GM12878 (cell line): ENCODE measurements at regions not wholly inside any gene's neighbourhood (a gene's known extent, or its start where the extent isn't known, plus 50 kb on each side); places are given as distances from the start of the nearest gene placed in this dataset.

ENCODE experiments used
- ATAC-seq: fragments of 200-7000 bp; cut with Tn5 transposase; 3 replicates; pipeline ENCODE4 v1.9.1; 2020; ENCODE audit warnings: mild to moderate bottlenecking, moderate library complexity
- BruUV-seq: library from RNA; stranded (reverse); fragments of 400-500 nt; replicated peaks from 2 replicates; lab custom pipeline; 2021; lab: Mats Ljungman, UMichigan
- CTCF ChIA-PET: fragments of 300-600 bp; sonication (Branson Sonifier 250); formaldehyde crosslinking; extraction: SDS; loops from one replicate; lab custom pipeline; 2021; ENCODE audit warnings: inconsistent platforms; lab: Yijun Ruan, JAX
- POLR2A ChIA-PET: fragments of 350-600 bp; formaldehyde crosslinking; extraction: SDS; loops from one replicate; lab custom pipeline; 2021; ENCODE audit warnings: inconsistent platforms; lab: Charles Lee
- RAD21 ChIA-PET: fragments of 300-600 bp; sonication (Branson Sonifier 250); formaldehyde crosslinking; loops from one replicate; lab custom pipeline; 2023; ENCODE audit warnings: antibody characterized with exemption; ENCODE audit not compliant: unreplicated experiment; lab: Charles Lee
- SMC1A ChIA-PET: fragments of 300-600 bp; sonication (Branson Sonifier 250); formaldehyde crosslinking; loops from one replicate; lab custom pipeline; 2023; ENCODE audit not compliant: unreplicated experiment, uncharacterized antibody; lab: Charles Lee
- DNase-seq: peaks from one replicate; pipeline ENCODE4 v3.0.0-alpha.2; 2011; ENCODE audit warnings: low read depth, low spot score
- FAIRE-seq: peaks from 3 replicates; lab custom pipeline; 2011; peaks lifted over from hg19 to GRCh38; lab: Jason Lieb, UNC
- H2AFZ ChIP-seq: 2 replicates; pipeline ENCODE4 v1.6.0; 2011; ENCODE audit warnings: low read depth, low read length, control low read depth; ENCODE audit not compliant: control insufficient read depth
- H3K27ac ChIP-seq: 2 replicates; pipeline ENCODE4 v1.5.1; 2011; ENCODE audit warnings: control low read depth; ENCODE audit not compliant: control insufficient read depth, insufficient read depth
- H3K27me3 ChIP-seq, 2 experiments: replicated peaks in 1 of 2; 2 replicates each; pipeline versions ENCODE4 v1.6.0 to v1.6.1; 2011; ENCODE audit warnings: low read length in 1 of 2; ENCODE audit not compliant: control insufficient read depth in 2 of 2, insufficient read depth in 2 of 2
- H3K36me3 ChIP-seq, 2 experiments: 2 replicates each; pipeline ENCODE4 v1.5.1; 2011; ENCODE audit warnings: low read length in 1 of 2; ENCODE audit not compliant: control insufficient read depth in 2 of 2, insufficient read depth in 2 of 2
- H3K4me1 ChIP-seq: 2 replicates; pipeline ENCODE4 v1.6.1; 2011; ENCODE audit warnings: mild to moderate bottlenecking, low read length, moderate library complexity, mixed read lengths; ENCODE audit not compliant: control insufficient read depth, insufficient read depth
- H3K4me2 ChIP-seq: 2 replicates; pipeline ENCODE4 v1.6.0; 2011; ENCODE audit warnings: control low read depth; ENCODE audit not compliant: control insufficient read depth, insufficient read depth
- H3K4me3 ChIP-seq: fragments of 200-600 bp; sonication (generic); 2 replicates; pipeline ENCODE4 v1.5.1; 2016
- H3K79me2 ChIP-seq: 2 replicates; pipeline ENCODE4 v1.6.0; 2011; ENCODE audit warnings: low read length; ENCODE audit not compliant: control insufficient read depth, insufficient read depth
- H3K9ac ChIP-seq: 2 replicates; pipeline ENCODE4 v1.8.0; 2011; ENCODE audit warnings: low read length, control low read depth, mixed read lengths; ENCODE audit not compliant: control insufficient read depth, insufficient read depth
- H3K9me3 ChIP-seq: replicated peaks from 3 replicates; pipeline ENCODE4 v1.5.1; 2011; ENCODE audit warnings: mild to moderate bottlenecking, low read length; ENCODE audit not compliant: control insufficient read depth, insufficient read depth
- H4K20me1 ChIP-seq: 2 replicates; pipeline ENCODE4 v1.6.0; 2011; ENCODE audit not compliant: control insufficient read depth, insufficient read depth
- BCL3 ChIP-seq: IDR thresholded peaks from 2 replicates; pipeline ENCODE4 v1.6.1; 2011; ENCODE audit warnings: borderline replicate concordance, low read depth, mild to moderate bottlenecking, moderate library complexity, low read length; ENCODE audit not compliant: insufficient read depth, poor library complexity, severe bottlenecking
- CEBPB ChIP-seq, 2 experiments: fragments of 150-350 bp in 1 of 2; IDR thresholded peaks; 2 replicates each; pipeline ENCODE4 v1.6.1; 2012 to 2014; ENCODE audit warnings: low read depth in 2 of 2, low read length in 2 of 2, borderline replicate concordance in 1 of 2, inconsistent platforms in 1 of 2
- CEBPZ ChIP-seq: fragments of 150-350 bp; IDR thresholded peaks from 2 replicates; pipeline ENCODE4 v1.6.1; 2016; ENCODE audit warnings: low read depth, low read length
- CHD1 ChIP-seq: IDR thresholded peaks from 2 replicates; pipeline ENCODE4 v1.6.1; 2012; ENCODE audit warnings: low read depth, low read length, improper control_type of control experiment
- EED ChIP-seq: sonication (generic); IDR thresholded peaks from 2 replicates; pipeline ENCODE4 v1.6.1; 2016; ENCODE audit warnings: antibody characterized with exemption, low read depth
- GATAD2B ChIP-seq: fragments of 450-650 bp; conservative IDR thresholded peaks from 2 replicates; pipeline ENCODE4 v1.6.1; 2017; ENCODE audit warnings: low read depth, mild to moderate bottlenecking, moderate library complexity
- HDAC6 ChIP-seq: fragments of 200-600 bp; sonication (generic); IDR thresholded peaks from one replicate; pipeline ENCODE4 v1.8.0; 2017; ENCODE audit warnings: antibody characterized with exemption; ENCODE audit not compliant: unreplicated experiment
- IKZF2 ChIP-seq, 2 experiments: fragments of 450-650 bp; IDR thresholded peaks; 2 replicates each; pipeline ENCODE4 v1.6.1; 2017; ENCODE audit warnings: mild to moderate bottlenecking in 2 of 2, moderate library complexity in 2 of 2
- PAX8 ChIP-seq: fragments of 450-650 bp; IDR thresholded peaks from 2 replicates; pipeline ENCODE4 v1.6.1; 2017; ENCODE audit warnings: mild to moderate bottlenecking, moderate library complexity
- RELB ChIP-seq: fragments of 450-650 bp; IDR thresholded peaks from 2 replicates; pipeline ENCODE4 v1.6.1; 2017; ENCODE audit warnings: low read depth, mild to moderate bottlenecking, moderate library complexity
- REST ChIP-seq: IDR thresholded peaks from 2 replicates; pipeline ENCODE4 v1.6.1; 2012; ENCODE audit warnings: mild to moderate bottlenecking, low read depth, low read length
- SRF ChIP-seq, 2 experiments: IDR thresholded peaks; 2 replicates each; pipeline ENCODE4 v1.6.1; 2011; ENCODE audit warnings: low read depth in 2 of 2, low read length in 2 of 2, mild to moderate bottlenecking in 1 of 2, moderate library complexity in 1 of 2
- TCF3 ChIP-seq: IDR thresholded peaks from 2 replicates; pipeline ENCODE4 v1.6.1; 2012; ENCODE audit warnings: low read depth, mild to moderate bottlenecking, low read length, borderline replicate concordance; ENCODE audit not compliant: insufficient read depth
- ZNF622 ChIP-seq: fragments of 450-650 bp; IDR thresholded peaks from 2 replicates; pipeline ENCODE4 v1.6.1; 2017; ENCODE audit warnings: mild to moderate bottlenecking, inconsistent platforms
- WGBS: methylation state at CpG from one replicate; pipeline ENCODE4 v1.1.6; 2016; ENCODE audit warnings: low lambda C conversion rate; ENCODE audit not compliant: insufficient replicate concordance, insufficient coverage; ENCODE audit errors: missing lambda C conversion rate; 5-methylcytosine and 5-hydroxymethylcytosine counted together
- in situ Hi-C: fragments of 300-500 bp; cut with MboI; formaldehyde crosslinking; loops from 9 replicates; pipeline ENCODE4 v1.14.3; 2018; ENCODE audit warnings: mixed read lengths
- intact Hi-C: fragments of 100-400 bp; cut with micrococcal nuclease; formaldehyde crosslinking; loops from one replicate; pipeline ENCODE4 v1.14.2; 2022; ENCODE audit not compliant: unreplicated experiment

- TF ChIP-seq TCF3 = no peak
- TF ChIP-seq PAX8 = no peak
- no peak for TF ChIP-seq CHD1
These were observed 281.9 kb downstream of the RBM26 start (continued) for GRCh38 chr13:79124183-79124582.

- SMC1A ChIA-PET = no interaction called here
- H2AFZ ChIP-seq = no peak overlapping the region
- no peak overlapping the region for H3K9ac ChIP-seq
- ATAC-seq (no peak), FAIRE-seq (no peak), DNase-seq (no peak)
- intact Hi-C loops = no loop called here
- POLR2A ChIA-PET = no interaction called here
- no peak overlapping the region for H3K4me2 ChIP-seq
- RAD21 ChIA-PET = no interaction called here
- H3K4me3 ChIP-seq = no peak overlapping the region
- no peaks in the 10 kb centered on the region for H3K9me3 ChIP-seq
- in situ Hi-C loops = no loop called here
- H3K36me3 ChIP-seq = no peaks in the 10 kb centered on the region
- BruUV-seq = no TSS peak
- 69% methylated on average over 4 of the region's 4 CpGs for WGBS
- H3K27ac ChIP-seq = no peak overlapping the region
- no peaks in the 10 kb centered on the region; a peak in 1 of 4 replicates for H3K27me3 ChIP-seq
- no peaks in the 10 kb centered on the region for H4K20me1 ChIP-seq
- CTCF ChIA-PET = no interaction called here
- no peaks in the 10 kb centered on the region for H3K79me2 ChIP-seq
- no peaks in the 10 kb centered on the region for H3K4me1 ChIP-seq
- TF ChIP-seq CEBPZ (no peak), REST (no peak), HDAC6 (no peak), IKZF2 (IDR thresholded peaks at IDR 0.05) (no peak), CEBPB (IDR thresholded peaks at IDR 0.05; ENCODE audit: borderline replicate concordance in 1 of 2, low read depth in 2 of 2, low read length in 2 of 2) (no peak), EED (no peak), SRF (IDR thresholded peaks at IDR 0.05; ENCODE audit: low read depth in 2 of 2, low read length in 2 of 2) (no peak), ZNF622 (no peak), RELB (no peak), BCL3 (no peak), GATAD2B (no peak)
These were observed 284.8 kb downstream of the RBM26 start for GRCh38 chr13:79121286-79121685.
